NCI-H1436 treated with DMSO at 0.1 percent for 48 hours (cell line): ENCODE measurements at regions not wholly inside any gene's neighbourhood (a gene's known extent, or its start where the extent isn't known, plus 50 kb on each side); places are given as distances from the start of the nearest gene placed in this dataset.

Experiments used
- DNase-seq: peaks from one replicate; lab custom pipeline; 2025; lab: John Stamatoyannopoulos, UW

- DNase-seq: no peak
These were observed 518.4 kb downstream of the MED13L start for GRCh38 chr12:115758877-115759620.

DNA sequence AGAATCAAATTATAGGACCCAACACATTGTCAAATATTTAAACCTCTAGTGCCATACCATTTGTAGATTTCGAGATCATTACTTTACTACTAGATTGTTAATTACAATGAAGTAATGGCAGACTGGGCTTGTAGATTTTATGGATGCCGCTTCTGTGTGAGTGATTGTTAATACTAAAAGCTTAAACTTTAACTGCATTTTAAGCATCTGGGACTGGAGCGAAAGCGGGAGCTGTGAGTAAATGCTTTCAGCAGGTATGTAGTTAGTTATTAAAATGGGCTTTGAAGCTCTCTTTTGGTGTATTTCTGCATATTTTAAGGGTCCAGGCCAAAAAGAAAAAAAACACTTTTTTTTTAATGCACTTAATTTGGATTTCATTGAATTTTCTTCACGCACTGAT, 519.3 kb downstream of the MED13L start:
- DNase-seq: no peak

GRCh38 chr12:115756804-115757203, 520.7 kb downstream of the MED13L start:
- no peak for DNase-seq

GRCh38 chr12:115756271-115756670, 521.2 kb downstream of the MED13L start:
- DNase-seq: no peak

DNA sequence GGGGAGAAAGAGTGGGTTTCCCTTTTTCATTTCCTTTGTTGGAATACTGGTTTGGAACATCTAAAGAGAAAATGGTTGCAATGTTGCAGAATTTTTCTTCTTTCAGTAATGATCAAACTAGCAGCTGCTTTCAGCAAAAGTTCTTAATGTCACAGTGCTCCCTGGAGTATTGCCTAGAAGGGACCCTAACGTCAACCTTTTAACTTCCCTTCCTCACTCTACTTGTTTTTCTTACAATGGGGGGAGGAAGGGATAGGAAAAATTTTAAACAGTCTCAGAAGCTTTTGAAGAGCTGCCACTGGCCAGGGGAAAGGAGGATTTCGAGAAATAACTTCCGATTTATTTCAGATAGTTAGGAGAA, 521.8 kb downstream of the MED13L start:
- DNase-seq: no peak

DNA sequence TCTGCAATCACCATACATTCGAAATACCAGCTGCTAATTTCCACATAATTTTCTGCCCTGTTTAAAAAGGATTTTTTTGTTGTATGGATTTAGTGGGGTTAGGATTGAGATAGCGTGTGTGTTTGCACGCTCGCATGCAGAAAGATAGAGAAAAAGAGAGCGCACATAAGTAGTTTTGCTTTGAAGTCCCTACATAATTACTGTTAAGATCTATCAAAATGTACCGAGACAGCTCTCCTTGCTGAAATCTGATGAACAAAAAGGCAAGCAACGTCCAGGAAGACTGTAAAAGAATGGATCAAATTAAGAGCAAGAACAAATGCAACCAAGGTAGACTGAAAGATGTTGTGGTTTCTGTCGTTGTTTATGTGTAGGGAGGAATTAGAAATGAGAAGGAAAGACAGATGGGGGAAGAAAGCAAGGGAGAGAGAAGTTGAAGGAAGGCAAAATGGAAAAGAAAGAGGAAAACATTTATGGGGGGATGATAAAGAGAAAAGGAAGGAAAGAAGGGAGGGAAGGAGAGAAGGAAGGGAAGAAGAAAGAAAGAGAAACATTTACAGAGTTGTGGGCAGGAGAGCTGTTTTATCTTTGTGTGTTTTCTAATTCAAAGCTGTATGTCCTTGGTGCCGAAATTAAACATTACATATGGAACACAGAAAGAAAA, 522.3 kb downstream of the MED13L start:
- no peak for DNase-seq

- peak; percentile 8 for DNase-seq
These were observed 524.4 kb downstream of the MED13L start for GRCh38 chr12:115752913-115753726.

- no peak for DNase-seq
These were observed 525.3 kb downstream of the MED13L start for GRCh38 chr12:115752156-115752555.

GRCh38 chr12:115750340-115750739, 527.2 kb downstream of the MED13L start:
- no peak for DNase-seq

GRCh38 chr12:115749071-115749841, 528.2 kb downstream of the MED13L start:
- DNase-seq: no peak

GRCh38 chr12:115740586-115741155, 536.8 kb downstream of the MED13L start:
- DNase-seq: no peak

DNA sequence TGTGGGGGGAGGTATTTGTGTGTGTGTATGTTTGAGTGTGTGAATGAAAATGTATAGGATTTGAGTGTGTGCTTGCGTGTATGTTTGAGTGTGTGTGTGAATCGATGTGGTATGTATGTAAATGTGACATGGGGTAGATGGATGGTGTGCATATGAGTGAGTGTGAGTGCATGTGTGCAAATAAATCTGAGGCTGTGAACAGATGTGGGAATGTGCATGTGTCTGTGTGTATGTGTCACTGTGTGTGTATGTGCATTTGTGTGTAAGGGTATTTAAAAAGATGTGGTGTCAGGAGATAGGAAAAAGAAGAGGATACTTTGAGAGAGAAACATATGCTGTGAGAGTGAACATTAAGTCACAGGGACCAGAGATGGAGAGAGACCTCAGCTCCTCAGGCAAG, 539.6 kb downstream of the MED13L start:
- no peak for DNase-seq

DNA sequence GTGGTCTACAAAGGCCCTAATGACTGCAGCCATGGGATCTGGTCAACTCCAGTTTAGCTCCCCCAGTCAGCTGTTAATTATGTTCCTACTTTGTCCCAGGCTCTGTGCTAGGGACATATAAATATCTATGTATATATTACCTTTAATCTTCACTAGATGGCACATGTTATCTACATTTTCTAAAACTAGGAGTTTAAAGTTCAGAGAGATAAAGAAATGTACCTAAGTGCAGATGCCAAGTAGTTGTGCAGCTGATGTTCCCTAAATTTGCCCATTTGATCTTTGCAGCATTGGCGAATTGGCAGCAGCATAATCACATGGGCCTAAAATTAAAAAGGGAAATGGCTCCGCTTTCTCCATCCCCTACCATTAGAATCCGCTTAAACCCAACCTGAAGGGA, 541.1 kb downstream of the MED13L start:
- no peak for DNase-seq

DNA sequence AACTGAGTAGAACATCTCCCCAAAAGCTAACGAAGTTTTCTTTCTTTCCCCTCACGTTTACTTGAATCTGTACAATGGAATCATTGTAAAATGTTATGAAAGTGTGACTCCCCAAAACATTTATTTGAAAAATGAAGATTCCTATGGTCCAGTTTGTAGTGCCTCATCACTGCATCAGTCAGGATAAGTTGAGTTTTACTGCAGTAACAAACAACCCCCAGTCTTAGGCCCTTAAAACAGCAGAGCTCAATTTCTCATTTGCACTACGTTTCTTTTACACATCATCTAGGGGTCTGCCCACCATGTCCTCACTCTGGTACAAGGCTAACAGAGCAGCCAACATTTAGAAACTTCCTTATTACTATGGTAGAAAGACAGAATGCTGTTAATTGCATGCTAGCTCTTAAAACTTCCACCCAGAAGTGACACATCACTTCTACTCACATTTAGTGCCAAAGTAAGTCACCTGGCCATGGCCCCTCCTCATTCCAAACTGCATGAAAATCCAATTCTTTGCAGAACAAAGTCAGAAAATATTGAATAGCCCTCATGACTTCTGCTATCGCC, 546.4 kb downstream of the MED13L start:
- no peak for DNase-seq

- DNase-seq: no peak
These were observed 550.8 kb downstream of the MED13L start for GRCh38 chr12:115726691-115727090.

- no peak for DNase-seq
These were observed 555.3 kb downstream of the MED13L start for GRCh38 chr12:115722181-115722580.

GRCh38 chr12:115716551-115716950, 560.9 kb downstream of the MED13L start:
- no peak for DNase-seq

DNA sequence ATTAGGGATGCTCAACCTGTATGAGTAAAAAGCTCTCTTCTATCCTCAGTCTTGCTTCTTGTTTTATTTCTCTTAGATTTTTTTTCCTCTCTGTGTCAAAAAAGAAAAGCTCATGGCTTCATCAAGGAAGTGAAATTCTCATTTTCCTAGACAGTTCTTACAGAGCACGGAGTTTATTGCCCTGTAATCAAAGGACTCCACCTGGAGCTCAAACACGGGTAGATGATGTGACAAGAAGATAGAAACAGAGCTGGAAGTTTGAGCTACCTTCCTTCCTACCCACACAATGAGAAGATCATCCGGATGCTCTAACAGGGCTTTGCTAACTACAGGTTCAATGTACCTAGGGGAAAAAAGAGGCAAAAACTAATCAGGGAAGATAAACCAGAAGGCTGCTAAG, 564.8 kb downstream of the MED13L start:
- DNase-seq: no peak

DNA sequence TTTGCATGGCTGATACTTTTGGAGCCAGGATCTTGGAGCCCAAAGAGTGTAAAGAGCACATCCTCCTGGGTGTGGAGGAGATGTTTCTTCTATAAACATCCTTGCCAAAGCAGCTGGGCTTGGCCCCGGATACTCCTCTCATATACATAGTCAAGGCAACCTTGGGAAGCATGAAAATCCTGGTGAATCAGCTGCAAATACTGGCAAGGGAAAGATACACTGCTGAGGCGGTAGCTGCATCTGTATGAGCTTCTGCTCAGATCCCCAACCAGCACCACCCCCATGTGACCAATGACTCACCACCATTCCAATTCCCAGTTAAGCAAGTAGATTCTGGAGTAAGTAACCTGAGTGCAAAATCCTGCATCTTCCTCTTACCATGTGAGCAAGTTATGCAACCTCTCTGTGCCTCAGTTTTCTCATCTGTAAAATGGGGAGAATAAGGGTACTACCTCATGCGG, 567.4 kb downstream of the MED13L start:
- DNase-seq: no peak

DNA sequence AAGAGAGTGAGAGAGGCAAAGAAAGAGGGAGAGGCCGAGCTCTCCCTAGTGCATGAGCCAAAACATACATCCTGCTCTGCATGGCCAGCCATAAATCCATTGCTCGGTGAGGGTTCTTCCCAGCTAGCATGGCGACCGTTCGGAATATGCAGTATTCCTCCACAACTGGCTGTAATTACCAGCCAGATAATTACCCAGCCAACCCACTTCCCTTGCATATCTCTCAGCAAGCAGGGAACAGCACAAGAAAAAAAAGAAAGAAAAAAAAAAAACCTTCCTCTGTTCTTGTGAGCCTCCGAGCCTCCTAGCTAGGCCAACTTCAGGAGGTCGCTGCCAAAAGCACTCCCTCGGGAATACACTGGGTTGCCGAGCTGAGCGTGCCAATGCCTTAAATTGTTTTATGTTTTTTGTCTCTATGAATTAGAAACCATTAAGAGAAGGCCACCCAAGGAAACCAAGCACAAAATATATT, 567.9 kb downstream of the MED13L start:
- no peak for DNase-seq

GRCh38 chr12:115708801-115709200, 568.7 kb downstream of the MED13L start:
- DNase-seq: no peak
